Activated CD4-positive, alpha-beta T cell treated with anti-CD3 and anti-CD28 coated beads for 36 hours (primary cell): ENCODE measurements at regions not wholly inside any gene's neighbourhood (a gene's known extent, or its start where the extent isn't known, plus 50 kb on each side); places are given as distances from the start of the nearest gene placed in this dataset.

Source experiments
- ATAC-seq: fragments of 200-7000 bp; cut with Tn5 transposase; one replicate; pipeline ENCODE4 v1.10.0; 2021; ENCODE audit warnings: mild to moderate bottlenecking, moderate library complexity
- CTCF ChIA-PET: fragments of 350-600 bp; sonication (Branson Sonifier 250); formaldehyde crosslinking; loops from one replicate; lab custom pipeline; 2021; ENCODE audit warnings: antibody characterized with exemption; lab: Charles Lee
- POLR2A ChIA-PET: fragments of 350-600 bp; sonication (Branson Sonifier 250); formaldehyde crosslinking; loops from one replicate; lab custom pipeline; 2021; ENCODE audit warnings: antibody characterized with exemption, inconsistent platforms; lab: Charles Lee
- DNase-seq: peaks from one replicate; pipeline ENCODE4 v3.0.0-alpha.2; 2020
- H3K27ac Mint-ChIP-seq: one replicate; pipeline ENCODE4 v1.8.0; 2021; ENCODE audit warnings: mixed read lengths
- H3K27me3 Mint-ChIP-seq: one replicate; pipeline ENCODE4 v1.8.0; 2021; ENCODE audit warnings: mixed read lengths
- H3K36me3 Mint-ChIP-seq: one replicate; pipeline ENCODE4 v1.8.0; 2021; ENCODE audit warnings: low read depth, mixed read lengths
- H3K4me1 Mint-ChIP-seq: one replicate; pipeline ENCODE4 v1.8.0; 2021; ENCODE audit warnings: mixed read lengths
- H3K4me3 Mint-ChIP-seq: one replicate; pipeline ENCODE4 v1.8.0; 2021; ENCODE audit warnings: mild to moderate bottlenecking, moderate library complexity, mixed read lengths
- H3K9me3 Mint-ChIP-seq: one replicate; pipeline ENCODE4 v1.8.0; 2021; ENCODE audit warnings: low read depth, mixed read lengths
- intact Hi-C, 2 experiments: fragments of 100-400 bp; cut with DNase I in 1 of 2; cut with micrococcal nuclease in 1 of 2; formaldehyde crosslinking; loops; one replicate each; pipeline versions ENCODE4 v1.14.2 to v1.15.1; 2022 to 2024; cut with DNase I, micrococcal nuclease

DNA sequence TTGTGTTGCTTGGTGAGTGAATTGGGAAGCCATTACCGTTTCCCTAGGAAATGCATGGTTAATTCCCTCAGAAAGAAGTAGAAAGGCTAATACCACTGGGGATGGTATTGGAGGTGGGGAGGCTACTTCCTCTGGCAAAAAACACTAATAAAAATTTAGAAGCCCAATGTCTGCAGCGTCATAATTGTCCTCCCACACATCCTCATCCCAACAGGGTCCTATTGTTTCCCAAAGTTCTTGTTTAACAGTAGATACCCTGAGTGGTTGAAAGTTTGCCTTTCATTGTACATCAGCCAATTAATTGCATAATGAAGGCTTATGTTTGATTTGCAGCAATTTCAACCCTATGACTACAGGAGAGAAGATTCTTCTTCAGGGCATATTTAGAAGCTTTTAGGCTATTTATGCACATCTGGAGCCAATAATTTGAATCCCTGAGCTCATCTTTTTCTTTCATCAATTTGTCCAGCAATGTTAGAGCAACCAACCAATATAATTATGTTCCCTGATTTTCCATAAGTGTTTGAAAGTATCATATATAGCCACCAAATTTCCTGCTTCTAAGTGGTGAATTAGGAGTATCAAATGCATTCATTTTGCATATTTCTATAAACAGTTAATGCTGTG is 491.0 kb downstream of the SLITRK5 start:
- Mint-ChIP-seq H3K27me3 (no peaks in the 10 kb centered on the region), H3K9me3 (peaks cover 2% of the 10 kb centered on the region), H3K36me3 (no peaks in the 10 kb centered on the region), H3K27ac (no peak overlapping the region), H3K4me3 (no peak overlapping the region), H3K4me1 (no peaks in the 10 kb centered on the region)
- CTCF ChIA-PET = no interaction called here
- POLR2A ChIA-PET = no interaction called here
- no peak for DNase-seq
- ATAC-seq = no peak
- intact Hi-C loops = no loop called here

GRCh38 chr13:88176231-88176630 is 505.1 kb downstream of the SLITRK5 start:
- intact Hi-C loops = no loop called here
- POLR2A ChIA-PET = no interaction called here
- no peak for ATAC-seq
- H3K4me3 Mint-ChIP-seq = no peak overlapping the region
- H3K4me1 Mint-ChIP-seq = no peaks in the 10 kb centered on the region
- H3K27me3 Mint-ChIP-seq = no peaks in the 10 kb centered on the region
- H3K9me3 Mint-ChIP-seq = peaks cover 5% of the 10 kb centered on the region
- no peaks in the 10 kb centered on the region for H3K36me3 Mint-ChIP-seq
- no peak overlapping the region for H3K27ac Mint-ChIP-seq
- DNase-seq = no peak
- CTCF ChIA-PET = no interaction called here

DNA sequence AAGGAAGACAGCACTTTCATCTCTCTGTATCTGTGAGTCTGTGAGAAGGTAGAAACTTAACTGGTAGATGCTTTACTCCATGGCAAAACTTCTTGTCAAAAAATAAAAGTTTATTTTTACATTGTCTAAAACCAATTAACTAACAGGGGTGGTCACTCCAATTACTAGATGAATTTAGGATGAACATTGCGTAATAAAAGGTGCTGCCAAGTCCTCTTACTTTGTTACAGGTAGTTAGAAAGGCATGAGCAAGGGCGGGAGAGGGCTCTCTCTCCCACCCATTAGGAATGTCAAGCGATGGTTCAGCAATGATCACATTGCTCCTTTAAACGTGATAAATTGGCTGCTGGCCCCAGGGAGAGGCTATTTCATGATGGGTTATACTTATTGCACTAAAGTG is 512.3 kb downstream of the SLITRK5 start:
- H3K4me3 Mint-ChIP-seq = no peak overlapping the region
- ChIA-PET CTCF (interaction anchor here (0.7 kb wide), 1 partner anchor 41 kb away, joined by 3 read pairs; no protein-coding TSS in a partner anchor), POLR2A (no interaction called here)
- H3K36me3 Mint-ChIP-seq = no peaks in the 10 kb centered on the region
- DNase-seq (no peak), ATAC-seq (no peak)
- no peaks in the 10 kb centered on the region for H3K4me1 Mint-ChIP-seq
- no peaks in the 10 kb centered on the region for H3K9me3 Mint-ChIP-seq
- H3K27me3 Mint-ChIP-seq = no peaks in the 10 kb centered on the region
- intact Hi-C loops = no loop called here
- no peak overlapping the region for H3K27ac Mint-ChIP-seq

DNA sequence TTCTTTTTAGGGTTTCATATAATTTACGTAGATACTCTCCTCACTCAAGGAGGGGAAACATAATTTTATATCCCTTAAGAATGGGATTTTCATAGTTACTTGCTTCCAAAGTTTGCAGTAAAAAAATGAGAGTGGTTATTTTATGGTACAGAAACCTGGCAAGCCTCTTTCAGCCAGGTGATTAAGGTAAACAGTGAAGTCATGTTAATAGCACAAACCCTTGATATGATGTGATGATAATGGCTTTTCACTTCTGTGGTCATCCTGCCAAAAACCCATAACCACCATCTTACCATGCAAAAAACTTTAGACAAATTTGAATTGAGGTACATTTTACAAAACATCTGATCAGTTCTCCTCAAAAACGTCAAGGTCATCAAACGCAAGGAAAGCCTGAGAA is 517.8 kb downstream of the SLITRK5 start:
- Mint-ChIP-seq H3K27ac (no peak overlapping the region), H3K27me3 (no peaks in the 10 kb centered on the region)

DNA sequence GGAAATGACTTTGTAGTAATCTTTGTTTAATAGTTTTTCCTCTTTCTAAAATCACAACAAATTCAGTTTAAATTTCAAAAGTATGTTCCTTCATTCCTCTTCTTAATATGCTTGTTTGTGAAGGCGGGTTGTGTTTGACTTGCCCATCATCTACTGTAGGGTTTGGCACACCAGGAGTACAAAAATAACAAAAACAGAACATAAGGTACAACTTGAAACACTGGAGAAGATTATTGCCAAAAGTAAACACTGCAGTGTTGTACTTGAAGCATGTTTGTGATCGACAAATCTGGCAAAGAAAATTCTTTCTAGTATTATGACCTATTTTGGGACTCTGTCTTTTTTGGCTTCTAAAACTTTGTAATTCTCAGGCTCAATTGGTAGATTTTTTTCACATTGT is 518.6 kb downstream of the SLITRK5 start:
- no peaks in the 10 kb centered on the region for H3K9me3 Mint-ChIP-seq
- no peaks in the 10 kb centered on the region for H3K4me1 Mint-ChIP-seq
- no peak overlapping the region for H3K4me3 Mint-ChIP-seq
- POLR2A ChIA-PET = no interaction called here
- ATAC-seq = no peak
- no peak overlapping the region for H3K27ac Mint-ChIP-seq
- intact Hi-C loops = no loop called here
- CTCF ChIA-PET = no interaction called here
- H3K27me3 Mint-ChIP-seq = no peaks in the 10 kb centered on the region
- DNase-seq = no peak
- no peaks in the 10 kb centered on the region for H3K36me3 Mint-ChIP-seq

More for the DNA sequence above, 517.8 kb downstream of the SLITRK5 start:
- intact Hi-C loops = no loop called here
- no peak for ATAC-seq
- ChIA-PET CTCF (no interaction called here), POLR2A (no interaction called here)
- Mint-ChIP-seq H3K4me3 (no peak overlapping the region), H3K36me3 (no peaks in the 10 kb centered on the region), H3K4me1 (no peaks in the 10 kb centered on the region), H3K9me3 (no peaks in the 10 kb centered on the region)
- DNase-seq = no peak

DNA sequence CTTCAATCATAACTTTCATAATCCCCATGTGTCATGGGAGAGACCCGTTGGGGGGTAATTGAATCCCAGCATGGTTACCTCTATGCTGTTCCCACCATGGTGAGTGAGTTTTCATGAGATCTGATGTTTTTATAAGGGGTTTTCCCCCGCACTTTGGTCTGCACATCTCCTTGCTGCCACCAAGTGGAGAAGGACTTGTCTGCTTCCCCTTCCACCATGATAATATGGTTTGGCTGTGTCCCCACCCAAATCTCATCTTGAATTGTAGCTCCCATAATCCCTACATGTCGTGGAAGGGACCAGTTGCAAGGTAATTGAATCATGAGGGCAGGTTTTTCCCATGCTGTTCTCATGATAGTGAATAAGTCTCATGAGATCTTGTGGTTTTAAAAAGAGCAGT is 524.9 kb downstream of the SLITRK5 start:
- DNase-seq (no peak), ATAC-seq (no peak)
- CTCF ChIA-PET = no interaction called here
- Mint-ChIP-seq H3K27me3 (no peaks in the 10 kb centered on the region), H3K4me1 (no peaks in the 10 kb centered on the region), H3K4me3 (no peak overlapping the region), H3K27ac (no peak overlapping the region), H3K36me3 (no peaks in the 10 kb centered on the region), H3K9me3 (peaks cover 5% of the 10 kb centered on the region)
- POLR2A ChIA-PET = no interaction called here
- intact Hi-C loops = no loop called here

- DNase-seq (no peak), ATAC-seq (no peak)
- H3K9me3 Mint-ChIP-seq = peaks cover 2% of the 10 kb centered on the region
- H3K27me3 Mint-ChIP-seq = no peaks in the 10 kb centered on the region
- H3K4me1 Mint-ChIP-seq = no peaks in the 10 kb centered on the region
- ChIA-PET CTCF (no interaction called here), POLR2A (no interaction called here)
- intact Hi-C loops = no loop called here
- no peak overlapping the region for H3K27ac Mint-ChIP-seq
- H3K4me3 Mint-ChIP-seq = no peak overlapping the region
- H3K36me3 Mint-ChIP-seq = no peaks in the 10 kb centered on the region
These were observed 546.2 kb downstream of the SLITRK5 start for GRCh38 chr13:88217372-88217771.

GRCh38 chr13:88217883-88218282 is 546.7 kb downstream of the SLITRK5 start:
- DNase-seq (no peak), ATAC-seq (no peak)
- no peak overlapping the region for H3K4me3 Mint-ChIP-seq
- peaks cover 2% of the 10 kb centered on the region for H3K9me3 Mint-ChIP-seq
- ChIA-PET POLR2A (no interaction called here), CTCF (no interaction called here)
- no peaks in the 10 kb centered on the region for H3K36me3 Mint-ChIP-seq
- H3K27ac Mint-ChIP-seq = no peak overlapping the region
- intact Hi-C loops = no loop called here
- H3K27me3 Mint-ChIP-seq = no peaks in the 10 kb centered on the region
- H3K4me1 Mint-ChIP-seq = no peaks in the 10 kb centered on the region

DNA sequence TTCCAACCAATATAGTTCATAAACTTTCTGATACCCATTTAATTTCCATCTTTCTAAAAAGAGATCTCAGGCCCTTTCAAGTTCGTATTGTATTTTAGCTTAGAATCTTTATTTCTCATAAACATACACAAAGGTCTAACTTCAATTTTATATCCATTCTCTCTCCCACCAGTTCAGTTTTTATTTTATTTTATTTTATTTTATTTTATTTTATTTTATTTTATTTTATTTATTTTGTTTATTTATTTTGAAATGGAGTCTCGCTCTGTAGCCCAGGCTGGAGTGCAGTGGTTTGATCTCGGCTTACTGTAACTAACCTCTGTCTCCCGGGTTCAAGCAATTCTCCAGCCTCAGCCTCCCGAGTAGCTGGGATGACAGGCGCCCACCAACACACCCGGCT is 552.8 kb downstream of the SLITRK5 start:
- POLR2A ChIA-PET = no interaction called here
- no peak overlapping the region for H3K27ac Mint-ChIP-seq
- intact Hi-C loops = no loop called here
- H3K27me3 Mint-ChIP-seq = no peaks in the 10 kb centered on the region
- peaks cover 7% of the 10 kb centered on the region for H3K9me3 Mint-ChIP-seq
- no peak for ATAC-seq
- H3K4me3 Mint-ChIP-seq = no peak overlapping the region
- CTCF ChIA-PET = interaction anchor here (0.9 kb wide), 1 partner anchor 754 kb away, joined by 3 read pairs; no protein-coding TSS in a partner anchor
- H3K4me1 Mint-ChIP-seq = no peaks in the 10 kb centered on the region
- DNase-seq = no peak
- no peaks in the 10 kb centered on the region for H3K36me3 Mint-ChIP-seq

DNA sequence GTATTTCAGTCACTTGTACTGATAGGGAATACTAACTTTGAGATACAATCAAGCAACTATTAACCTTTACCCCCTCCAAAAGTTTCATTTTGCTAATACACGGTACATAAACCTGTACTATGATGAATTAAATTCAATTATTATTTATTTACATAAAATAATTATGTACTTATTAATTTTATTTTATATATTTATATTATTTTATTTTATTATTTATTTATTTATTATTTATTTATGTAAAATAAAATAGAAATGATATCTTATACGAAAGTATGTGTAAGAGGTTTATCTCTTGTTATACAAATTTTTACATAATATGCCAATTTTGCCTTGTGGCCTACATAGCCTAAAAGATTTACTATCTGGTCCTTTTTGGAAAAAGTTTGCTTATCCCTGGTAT is 564.3 kb downstream of the SLITRK5 start:
- no peak overlapping the region for H3K4me3 Mint-ChIP-seq
- POLR2A ChIA-PET = no interaction called here
- CTCF ChIA-PET = no interaction called here
- H3K27me3 Mint-ChIP-seq = no peaks in the 10 kb centered on the region
- H3K36me3 Mint-ChIP-seq = no peaks in the 10 kb centered on the region
- H3K4me1 Mint-ChIP-seq = no peaks in the 10 kb centered on the region
- H3K27ac Mint-ChIP-seq = no peak overlapping the region
- intact Hi-C loops = no loop called here
- no peak for DNase-seq
- H3K9me3 Mint-ChIP-seq = no peaks in the 10 kb centered on the region
- no peak for ATAC-seq

- intact Hi-C loops = no loop called here
- H3K9me3 Mint-ChIP-seq = no peaks in the 10 kb centered on the region
- no peaks in the 10 kb centered on the region for H3K36me3 Mint-ChIP-seq
- DNase-seq (no peak), ATAC-seq (no peak)
- no peak overlapping the region for H3K27ac Mint-ChIP-seq
- no peak overlapping the region for H3K4me3 Mint-ChIP-seq
- POLR2A ChIA-PET = no interaction called here
- H3K27me3 Mint-ChIP-seq = no peaks in the 10 kb centered on the region
- no peaks in the 10 kb centered on the region for H3K4me1 Mint-ChIP-seq
- CTCF ChIA-PET = no interaction called here
These were observed 575.1 kb downstream of the SLITRK5 start for GRCh38 chr13:88246239-88246638.

GRCh38 chr13:88248393-88248792 is 577.2 kb downstream of the SLITRK5 start:
- no peak overlapping the region for H3K4me3 Mint-ChIP-seq
- H3K9me3 Mint-ChIP-seq = no peaks in the 10 kb centered on the region
- ChIA-PET CTCF (interaction anchor here (0.6 kb wide), 1 partner anchor 460 kb away, joined by 3 read pairs; no protein-coding TSS in a partner anchor), POLR2A (no interaction called here)
- ATAC-seq = no peak
- no peaks in the 10 kb centered on the region for H3K27me3 Mint-ChIP-seq
- H3K36me3 Mint-ChIP-seq = no peaks in the 10 kb centered on the region
- H3K4me1 Mint-ChIP-seq = no peaks in the 10 kb centered on the region
- no peak for DNase-seq
- intact Hi-C loops = no loop called here
- H3K27ac Mint-ChIP-seq = no peak overlapping the region
